ENCODE measurements at regions not wholly inside any gene's neighbourhood (a gene's known extent, or its start where the extent isn't known, plus 50 kb on each side); places are given as distances from the start of the nearest gene placed in this dataset.

DNA sequence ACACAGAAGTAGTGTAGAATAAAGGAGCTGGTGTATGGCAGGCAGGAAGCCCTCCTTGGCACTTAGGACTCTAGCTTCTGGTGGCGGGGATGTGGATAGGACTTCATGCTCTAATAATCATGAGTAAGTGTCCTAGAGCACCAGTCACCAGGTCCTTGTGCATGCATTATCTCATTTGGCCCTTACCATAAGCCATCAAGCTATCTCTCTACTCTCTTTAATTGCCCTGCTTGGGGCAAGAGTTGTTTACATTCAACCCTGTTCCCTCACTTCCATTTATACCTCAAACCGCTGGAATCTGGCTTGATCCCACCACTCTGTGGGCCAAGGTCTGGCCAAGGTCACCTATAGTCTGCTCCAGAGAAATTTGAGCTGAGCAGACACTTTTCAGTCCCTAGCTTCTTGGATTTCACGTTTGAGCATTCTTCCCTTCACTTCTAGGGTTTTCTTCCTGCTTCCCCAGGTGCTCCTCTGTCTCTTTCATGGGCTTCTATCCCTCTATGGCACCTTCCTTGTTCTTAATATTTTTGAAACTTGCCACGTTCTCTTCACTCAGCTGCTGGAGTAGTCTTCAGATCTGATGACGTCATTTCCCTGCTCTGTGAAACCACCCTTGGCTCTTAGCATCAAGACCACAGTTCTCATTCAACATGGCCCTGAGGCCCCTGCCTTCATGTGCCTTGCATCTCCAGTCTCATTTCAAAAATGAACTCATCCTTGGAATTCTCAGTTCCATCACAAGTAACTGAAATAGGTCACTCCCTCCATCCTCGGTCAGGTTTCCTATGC is 94.9 kb upstream of the GATA6 start:
- DNase-seq = no peak

GRCh38 chr18:22080035-22080434 is 89.4 kb upstream of the GATA6 start:
- DNase-seq = no peak

DNA sequence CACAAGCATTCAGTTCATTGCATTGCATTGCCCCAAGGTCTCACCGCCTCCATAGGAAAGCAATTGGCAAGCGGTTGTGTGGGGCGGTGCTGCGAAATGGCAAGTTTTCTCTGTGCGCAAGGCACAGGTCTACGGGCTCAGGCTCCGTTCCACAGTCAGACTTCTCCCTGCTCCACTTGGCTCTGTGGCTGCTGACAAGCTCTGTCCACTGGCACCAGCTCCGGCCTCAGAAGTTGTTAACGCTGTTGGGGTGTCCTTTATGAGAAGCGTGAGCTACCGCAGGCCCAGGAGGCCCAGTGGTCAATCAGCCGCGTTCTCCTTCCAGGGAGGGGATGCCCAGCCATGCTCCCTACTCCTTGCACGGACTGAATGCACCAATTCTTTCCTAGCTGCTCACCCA is 87.0 kb upstream of the GATA6 start:
- no peak for DNase-seq

- DNase-seq = no peak
These were observed 84.8 kb upstream of the GATA6 start for GRCh38 chr18:22084547-22084946.

DNA sequence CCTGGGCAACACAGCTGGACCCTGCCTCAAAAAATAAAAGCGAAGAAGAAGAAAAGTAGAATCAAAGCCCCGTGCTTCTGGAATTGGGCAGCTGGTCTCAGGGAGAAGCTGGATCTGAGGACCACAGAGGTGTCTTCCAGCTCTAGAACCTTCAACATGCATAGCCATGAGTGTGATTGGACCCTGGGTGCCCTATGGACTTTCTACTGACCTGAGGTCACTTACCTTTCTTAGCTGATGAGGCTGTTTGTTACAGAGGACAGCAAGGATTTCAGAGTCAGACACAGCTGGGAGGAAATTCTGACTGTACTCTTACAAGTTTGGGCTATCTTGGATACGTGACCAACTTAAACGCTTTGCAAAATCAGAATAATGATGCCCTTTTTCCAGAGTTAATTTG is 82.4 kb upstream of the GATA6 start:
- no peak for DNase-seq

- DNase-seq = no peak
These were observed 81.4 kb upstream of the GATA6 start for GRCh38 chr18:22088029-22088428.

DNA sequence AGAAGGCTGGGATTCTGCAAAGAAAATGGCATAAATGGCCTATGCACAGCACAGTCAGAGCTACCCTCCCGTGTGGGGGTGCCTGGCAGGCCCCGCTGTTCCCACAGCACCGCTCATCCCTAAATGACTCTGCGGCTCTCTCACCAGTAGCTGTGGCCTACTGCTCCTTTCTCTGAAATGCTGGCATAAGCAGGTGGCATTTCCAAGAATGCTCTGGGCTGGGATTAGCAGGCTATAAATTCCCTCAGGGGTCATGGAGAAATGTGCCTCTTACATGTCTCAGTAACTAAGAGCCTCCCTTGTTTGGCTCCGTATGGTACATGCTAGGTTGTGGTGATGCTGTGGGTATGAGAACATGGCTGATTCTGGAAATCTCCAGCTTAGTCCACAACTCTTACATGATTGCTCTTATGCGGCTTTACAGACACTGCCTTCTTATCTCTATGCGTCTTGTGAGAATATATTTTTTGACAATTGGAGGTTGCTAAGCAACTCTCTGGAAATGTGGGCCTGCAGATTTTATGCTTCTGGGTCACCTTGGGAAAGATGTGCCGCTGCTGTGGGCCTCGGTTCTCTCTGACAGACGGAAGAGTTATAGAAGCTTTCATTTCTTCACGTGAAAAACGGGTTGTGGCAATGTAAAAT is 80.3 kb upstream of the GATA6 start:
- DNase-seq = no peak

GRCh38 chr18:22091341-22091740 is 78.0 kb upstream of the GATA6 start:
- DNase-seq = no peak

- no peak for DNase-seq
These were observed 75.5 kb upstream of the GATA6 start for GRCh38 chr18:22093731-22094357.

GRCh38 chr18:22094358-22094734 is 75.0 kb upstream of the GATA6 start:
- no peak for DNase-seq

DNA sequence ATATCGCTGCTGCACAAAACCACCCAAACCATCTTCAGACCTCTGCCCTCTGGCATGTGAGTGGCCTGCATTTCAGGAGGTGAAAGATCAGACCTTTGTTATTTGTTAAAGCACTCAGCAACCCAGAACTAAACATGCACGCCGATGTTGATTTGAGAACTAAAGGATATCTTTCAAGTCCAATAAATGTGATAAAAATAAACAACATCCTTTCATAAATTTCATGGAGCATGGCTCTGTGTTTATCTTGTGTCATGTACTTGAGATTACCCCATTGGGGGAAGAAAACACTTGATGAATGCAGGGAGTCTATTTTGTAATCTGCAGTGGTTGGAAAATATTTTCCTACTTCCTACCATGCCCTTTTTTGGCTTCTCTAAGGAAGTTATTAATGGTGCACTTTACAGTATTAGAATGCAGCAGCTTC is 70.8 kb upstream of the GATA6 start:
- DNase-seq = no peak

DNA sequence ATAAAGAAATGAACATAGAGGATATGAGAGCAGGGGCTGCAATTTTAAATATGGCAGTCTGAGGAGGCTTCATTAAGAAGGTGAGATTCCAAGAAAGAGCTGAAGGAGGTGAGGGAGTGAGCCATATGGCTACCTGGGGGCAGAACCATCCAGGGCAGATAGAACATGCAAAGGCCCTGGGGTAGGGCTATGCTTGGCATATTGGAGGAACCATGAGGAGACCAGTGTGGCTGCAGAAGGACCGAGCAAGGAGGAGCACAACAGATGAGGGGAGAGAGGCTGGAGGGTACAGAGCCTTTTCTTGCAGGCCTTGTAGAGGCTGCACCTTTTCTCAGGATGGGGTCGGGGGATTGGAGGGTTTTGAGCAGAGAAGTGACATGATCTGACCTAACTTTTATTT is 69.5 kb upstream of the GATA6 start:
- DNase-seq = no peak

- no peak for DNase-seq
These were observed 67.7 kb upstream of the GATA6 start for GRCh38 chr18:22101731-22102130.

DNA sequence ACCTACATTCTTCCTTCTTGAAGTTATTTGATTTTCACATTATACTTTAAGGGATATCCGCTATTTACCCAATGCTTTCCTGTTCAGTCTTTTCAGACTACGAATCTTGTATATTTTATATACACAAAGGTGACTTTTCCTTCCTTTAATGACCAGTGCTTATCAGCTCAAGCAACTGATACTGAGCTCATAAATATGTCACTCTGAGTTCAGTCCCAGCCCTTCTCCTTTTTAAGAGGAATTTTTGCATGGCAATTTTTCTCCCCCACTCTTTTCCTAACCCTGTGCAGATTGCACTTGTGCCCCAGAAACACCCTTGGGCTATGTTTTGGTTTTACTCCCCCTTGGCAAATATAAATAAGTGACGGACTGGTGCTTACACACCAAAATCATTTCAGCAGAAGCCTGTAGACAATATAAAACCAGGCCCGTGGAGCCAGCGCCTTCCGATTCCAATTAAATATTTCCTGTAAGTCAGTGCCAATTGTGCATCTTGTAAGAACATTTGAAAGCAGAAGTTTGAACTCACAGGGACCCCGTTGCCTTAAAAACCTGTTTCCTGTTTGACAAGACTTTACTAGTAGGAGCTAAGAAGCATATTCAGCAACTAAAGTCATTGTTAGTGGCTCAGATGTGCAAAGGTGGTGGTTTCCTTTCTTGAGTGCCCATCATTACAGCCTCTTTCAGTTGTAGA is 66.3 kb upstream of the GATA6 start:
- DNase-seq = no peak

DNA sequence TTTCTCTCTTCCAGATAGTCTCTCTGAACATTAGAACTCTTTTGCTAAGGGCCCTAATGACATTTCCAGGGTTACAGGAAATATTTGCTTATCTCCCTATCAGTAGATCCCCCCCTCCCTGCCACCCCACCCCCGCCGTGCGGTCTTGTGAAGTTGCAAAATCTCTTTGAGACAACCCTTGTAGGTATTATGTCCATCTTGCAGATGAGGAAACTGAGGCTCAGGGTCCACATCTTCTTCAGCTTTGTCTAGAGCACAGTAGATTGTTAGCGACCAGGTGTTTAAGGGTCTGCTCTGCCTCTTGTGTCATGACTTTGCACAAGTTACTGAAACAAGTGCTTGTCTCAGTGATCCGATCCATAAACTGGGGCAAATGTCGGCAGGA is 65.8 kb upstream of the GATA6 start:
- DNase-seq = no peak

- no peak for DNase-seq
These were observed 62.7 kb upstream of the GATA6 start for GRCh38 chr18:22106536-22107292.

- no peak for DNase-seq
These were observed 60.7 kb upstream of the GATA6 start for GRCh38 chr18:22108674-22109073.

- DNase-seq = no peak
These were observed 59.9 kb upstream of the GATA6 start for GRCh38 chr18:22109535-22109934.

DNA sequence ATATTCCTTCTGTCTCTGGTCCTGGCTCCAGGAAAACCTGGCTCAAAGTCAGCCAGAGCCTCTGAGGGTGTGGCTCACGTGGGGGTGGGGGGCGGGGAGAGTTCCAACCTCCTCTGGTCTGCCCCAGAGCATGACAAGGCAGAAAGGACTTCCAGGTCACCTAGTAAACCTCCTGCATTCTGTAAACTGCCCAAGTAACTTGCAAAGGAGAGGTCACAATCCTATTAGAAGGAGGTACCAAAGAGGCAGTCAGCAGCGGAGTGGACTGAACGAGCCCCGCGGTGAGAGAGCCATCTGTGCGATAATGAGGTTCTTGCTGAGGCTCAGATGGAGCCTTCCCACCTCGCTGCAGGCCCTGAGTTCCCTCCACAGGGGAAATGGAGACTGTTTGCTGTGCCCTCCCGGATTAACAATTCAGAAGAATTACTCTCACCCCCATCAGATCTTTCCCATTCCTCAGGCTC is 58.9 kb upstream of the GATA6 start:
- DNase-seq = no peak

GRCh38 chr18:22112215-22112614 is 57.2 kb upstream of the GATA6 start:
- no peak for DNase-seq

- DNase-seq = no peak
These were observed 56.1 kb upstream of the GATA6 start for GRCh38 chr18:22113144-22113844.
